KMS-11 (cell line): ENCODE measurements at regions not wholly inside any gene's neighbourhood (a gene's known extent, or its start where the extent isn't known, plus 50 kb on each side); places are given as distances from the start of the nearest gene placed in this dataset.

ENCODE experiments used
- H2AFZ ChIP-seq: fragments of 200-600 bp; sonication (generic); 2 replicates; pipeline ENCODE4 v1.6.1; 2016; ENCODE audit warnings: antibody characterized with exemption, mixed run types, low read depth
- H3K27ac ChIP-seq: fragments of 200-600 bp; sonication (generic); 2 replicates; pipeline ENCODE4 v1.6.1; 2016; ENCODE audit warnings: mild to moderate bottlenecking, mixed run types
- H3K27me3 ChIP-seq: fragments of 200-600 bp; sonication (generic); 2 replicates; pipeline ENCODE4 v1.6.1; 2017; ENCODE audit warnings: mild to moderate bottlenecking, low read depth, mixed run types, moderate library complexity; ENCODE audit not compliant: insufficient read depth
- H3K36me3 ChIP-seq: fragments of 200-600 bp; sonication (generic); 2 replicates; pipeline ENCODE4 v1.6.1; 2017; ENCODE audit warnings: mild to moderate bottlenecking, mixed run types; ENCODE audit not compliant: insufficient read depth
- H3K4me1 ChIP-seq: fragments of 200-600 bp; sonication (generic); 2 replicates; pipeline ENCODE4 v1.6.1; 2016; ENCODE audit warnings: mild to moderate bottlenecking, low read depth, mixed run types; ENCODE audit not compliant: poor library complexity, severe bottlenecking
- H3K4me2 ChIP-seq: fragments of 200-600 bp; sonication (generic); 2 replicates; pipeline ENCODE4 v1.7.0; 2016; ENCODE audit warnings: mild to moderate bottlenecking, mixed run types
- H3K4me3 ChIP-seq: fragments of 200-600 bp; sonication (generic); IDR thresholded peaks from 2 replicates; pipeline ENCODE4 v1.6.1; 2017; ENCODE audit warnings: low read depth, low read length, mixed read lengths; ENCODE audit not compliant: insufficient read depth
- H3K79me2 ChIP-seq: fragments of 200-600 bp; sonication (generic); 2 replicates; pipeline ENCODE4 v1.6.1; 2016; ENCODE audit warnings: low read depth, mixed run types; ENCODE audit not compliant: insufficient read depth
- H3K9ac ChIP-seq: fragments of 200-600 bp; sonication (generic); 2 replicates; pipeline ENCODE4 v1.6.1; 2016; ENCODE audit warnings: mild to moderate bottlenecking, mixed run types
- H4K20me1 ChIP-seq: fragments of 200-600 bp; sonication (generic); 2 replicates; pipeline ENCODE4 v1.6.1; 2016; ENCODE audit warnings: mild to moderate bottlenecking, mixed run types; ENCODE audit not compliant: insufficient read depth
- TF ChIP-seq, protein P1 (sequence below): fragments of 200-600 bp; sonication (generic); conservative IDR thresholded peaks from 2 replicates; pipeline ENCODE4 v1.6.1; 2017; ENCODE audit warnings: low read depth, mild to moderate bottlenecking, antibody characterized with exemption, low read length, moderate library complexity, mixed read lengths

- peak overlapping the region; percentile 76 for H2AFZ ChIP-seq
- H3K36me3 ChIP-seq: no peaks in the 10 kb centered on the region
- no peak overlapping the region for H3K27ac ChIP-seq
- no peaks in the 10 kb centered on the region for H3K27me3 ChIP-seq
- no peaks in the 10 kb centered on the region for H3K79me2 ChIP-seq
- H4K20me1 ChIP-seq: no peaks in the 10 kb centered on the region
- TF ChIP-seq, protein P1, sequence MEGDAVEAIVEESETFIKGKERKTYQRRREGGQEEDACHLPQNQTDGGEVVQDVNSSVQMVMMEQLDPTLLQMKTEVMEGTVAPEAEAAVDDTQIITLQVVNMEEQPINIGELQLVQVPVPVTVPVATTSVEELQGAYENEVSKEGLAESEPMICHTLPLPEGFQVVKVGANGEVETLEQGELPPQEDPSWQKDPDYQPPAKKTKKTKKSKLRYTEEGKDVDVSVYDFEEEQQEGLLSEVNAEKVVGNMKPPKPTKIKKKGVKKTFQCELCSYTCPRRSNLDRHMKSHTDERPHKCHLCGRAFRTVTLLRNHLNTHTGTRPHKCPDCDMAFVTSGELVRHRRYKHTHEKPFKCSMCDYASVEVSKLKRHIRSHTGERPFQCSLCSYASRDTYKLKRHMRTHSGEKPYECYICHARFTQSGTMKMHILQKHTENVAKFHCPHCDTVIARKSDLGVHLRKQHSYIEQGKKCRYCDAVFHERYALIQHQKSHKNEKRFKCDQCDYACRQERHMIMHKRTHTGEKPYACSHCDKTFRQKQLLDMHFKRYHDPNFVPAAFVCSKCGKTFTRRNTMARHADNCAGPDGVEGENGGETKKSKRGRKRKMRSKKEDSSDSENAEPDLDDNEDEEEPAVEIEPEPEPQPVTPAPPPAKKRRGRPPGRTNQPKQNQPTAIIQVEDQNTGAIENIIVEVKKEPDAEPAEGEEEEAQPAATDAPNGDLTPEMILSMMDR: peak; percentile 98
- H3K9ac ChIP-seq: peak overlapping the region; percentile 55; the same call in 1 of the 2 replicates
- peak overlapping the region; percentile 51 for H3K4me2 ChIP-seq
- H3K4me1 ChIP-seq: no peaks in the 10 kb centered on the region
- no peak overlapping the region for H3K4me3 ChIP-seq
Measured at GRCh38 chr11:116276051-116277044, 496.4 kb downstream of the BUD13 start.

GRCh38 chr11:116275635-116276034 is 497.2 kb downstream of the BUD13 start:
- Histone ChIP-seq H3K79me2 (no peaks in the 10 kb centered on the region), H2AFZ (no peak overlapping the region), H3K36me3 (no peaks in the 10 kb centered on the region), H3K27me3 (no peaks in the 10 kb centered on the region), H3K4me3 (no peak overlapping the region), H3K27ac (no peak overlapping the region), H3K9ac (no peak overlapping the region), H3K4me1 (no peaks in the 10 kb centered on the region), H4K20me1 (no peaks in the 10 kb centered on the region), H3K4me2 (no peak overlapping the region)
- TF ChIP-seq, protein P1: no peak

DNA sequence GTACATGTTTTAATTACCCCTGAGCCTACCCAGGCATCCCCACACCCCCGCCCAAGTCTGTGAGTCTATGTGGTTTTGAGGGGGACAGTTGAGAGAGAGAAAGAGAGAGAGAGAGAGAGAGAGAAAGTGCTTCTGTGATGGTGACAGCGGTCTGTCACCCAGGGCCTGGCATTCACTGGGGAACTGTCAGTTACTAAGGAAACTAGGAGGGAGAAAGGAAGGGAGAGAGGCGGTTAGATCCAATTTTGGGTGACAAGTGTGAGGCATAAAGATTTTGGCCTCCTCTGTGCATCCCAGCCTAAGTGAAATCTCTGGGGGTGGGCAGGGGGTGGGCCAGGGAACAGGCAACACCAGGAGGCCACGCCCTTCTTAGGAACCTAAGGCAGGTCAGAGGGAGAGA is 498.3 kb downstream of the BUD13 start:
- TF ChIP-seq, protein P1: no peak
- Histone ChIP-seq H3K4me2 (no peak overlapping the region), H3K27me3 (no peaks in the 10 kb centered on the region), H2AFZ (no peak overlapping the region), H4K20me1 (no peaks in the 10 kb centered on the region), H3K9ac (no peak overlapping the region), H3K36me3 (no peaks in the 10 kb centered on the region), H3K4me3 (no peak overlapping the region), H3K4me1 (no peaks in the 10 kb centered on the region), H3K27ac (no peak overlapping the region), H3K79me2 (no peaks in the 10 kb centered on the region)

DNA sequence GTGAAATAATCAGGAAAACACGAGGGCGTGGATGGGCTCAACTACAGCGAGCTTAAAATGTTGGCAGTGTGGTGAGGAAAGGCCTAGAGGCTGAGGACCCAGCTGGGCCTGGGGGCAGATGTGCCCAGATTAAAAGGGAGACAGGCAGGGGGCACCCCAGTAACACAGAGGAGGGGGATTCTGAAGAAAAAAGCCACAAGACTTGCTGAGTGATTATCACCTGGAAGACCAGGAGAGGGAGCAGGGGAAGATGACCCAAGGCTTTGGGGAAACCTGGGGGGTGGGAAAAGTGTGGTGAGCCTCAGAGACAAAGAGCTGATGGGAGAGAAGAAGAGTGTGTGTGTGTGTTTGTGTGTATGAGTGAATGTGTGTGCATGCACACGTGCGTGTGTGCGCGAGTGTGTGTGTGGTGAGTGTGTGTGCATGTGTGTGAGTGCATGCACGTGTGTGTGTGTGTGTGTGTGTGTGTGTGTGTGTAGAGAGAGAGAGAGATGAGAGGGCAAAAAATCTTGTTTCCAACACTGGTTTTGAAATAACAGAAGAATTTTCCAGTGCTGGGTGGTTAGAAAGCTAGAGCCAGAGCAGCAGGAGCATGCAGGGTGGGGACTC is 500.5 kb downstream of the BUD13 start:
- Histone ChIP-seq H3K27me3 (no peaks in the 10 kb centered on the region), H3K9ac (no peak overlapping the region), H3K27ac (no peak overlapping the region), H3K4me2 (no peak overlapping the region), H3K4me1 (no peaks in the 10 kb centered on the region), H2AFZ (no peak overlapping the region), H3K36me3 (no peaks in the 10 kb centered on the region), H3K4me3 (no peak overlapping the region), H4K20me1 (no peaks in the 10 kb centered on the region), H3K79me2 (no peaks in the 10 kb centered on the region)
- TF ChIP-seq, protein P1: no peak
